HG02798 (cell line): ENCODE measurements at regions not wholly inside any gene's neighbourhood (a gene's known extent, or its start where the extent isn't known, plus 50 kb on each side); places are given as distances from the start of the nearest gene placed in this dataset.

Source experiments
- ATAC-seq: cut with Tn5 transposase; IDR thresholded peaks from one replicate; pipeline ENCODE4 v1.9.1; 2021; ENCODE audit warnings: mild to moderate bottlenecking; ENCODE audit not compliant: unreplicated experiment, poor library complexity

GRCh38 chr1:14031461-14031860, 331.5 kb downstream of the PRDM2 start:
- ATAC-seq, result no peak

GRCh38 chr1:14034506-14034905, 334.5 kb downstream of the PRDM2 start:
- ATAC-seq, result no peak

DNA sequence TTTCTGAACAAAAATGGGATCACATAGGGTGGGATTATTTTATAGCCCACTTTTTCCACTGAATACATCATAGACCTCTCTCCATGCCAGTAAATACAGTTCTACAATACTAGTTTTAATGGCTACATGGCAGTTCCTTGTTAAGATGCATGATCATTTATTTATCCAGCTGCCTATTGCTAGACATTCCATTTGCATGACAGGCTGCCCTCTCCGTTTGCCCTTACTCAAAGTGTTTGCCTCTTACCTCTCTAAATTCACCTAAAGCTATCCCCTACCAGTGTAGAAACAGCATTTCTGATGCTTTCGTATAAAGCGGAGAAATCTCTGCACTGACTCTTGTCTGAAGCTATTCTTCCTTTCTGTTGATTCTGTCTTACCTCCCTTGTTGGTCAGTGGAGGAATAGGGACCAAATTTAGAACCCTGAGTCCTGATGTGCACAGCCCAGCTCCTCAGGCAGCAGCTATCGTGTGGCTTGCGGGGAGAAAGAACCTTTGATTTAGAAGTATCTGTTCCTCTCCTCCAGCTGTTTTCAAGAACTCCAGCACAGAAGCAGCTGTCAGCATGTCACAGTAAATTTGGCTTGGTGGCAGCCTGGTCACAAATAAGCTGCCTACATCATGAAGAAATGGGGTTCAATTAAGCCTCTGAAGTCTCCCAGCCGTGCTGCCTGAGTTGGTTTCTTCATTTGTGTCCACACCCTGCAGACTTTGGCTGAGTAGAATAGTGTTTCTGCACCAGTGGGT, 337.3 kb downstream of the PRDM2 start:
- no peak for ATAC-seq

GRCh38 chr1:14039582-14040430, 339.8 kb downstream of the PRDM2 start:
- no peak for ATAC-seq

- ATAC-seq, result no peak
Observed at GRCh38 chr1:14049965-14050364, 350.0 kb downstream of the PRDM2 start.

GRCh38 chr1:14055442-14056223, 355.6 kb downstream of the PRDM2 start:
- ATAC-seq, result no peak

- ATAC-seq, result no peak
Observed at GRCh38 chr1:14057640-14058039, 357.7 kb downstream of the PRDM2 start.

GRCh38 chr1:14061204-14061603, 361.2 kb downstream of the PRDM2 start:
- no peak for ATAC-seq

GRCh38 chr1:14061722-14062121, 361.7 kb downstream of the PRDM2 start:
- no peak for ATAC-seq

DNA sequence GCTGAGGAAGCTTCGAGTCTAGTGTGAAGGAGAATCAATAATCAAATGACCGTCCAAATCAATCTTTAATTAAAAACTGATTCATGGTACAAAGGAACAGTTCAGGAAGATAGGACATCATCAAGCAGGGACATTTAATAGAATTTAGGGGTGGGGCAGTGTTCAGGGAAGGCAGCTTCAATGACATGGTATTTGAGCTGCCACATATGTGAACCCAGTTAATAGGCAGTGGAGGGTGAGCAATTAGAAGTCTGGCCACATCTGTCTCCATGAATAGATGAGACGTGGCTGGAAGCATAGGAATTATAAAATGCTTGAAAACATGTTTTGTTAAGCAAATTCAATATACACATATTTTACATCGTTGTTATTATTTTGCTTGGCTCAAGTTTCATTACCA, 362.7 kb downstream of the PRDM2 start:
- no peak for ATAC-seq

DNA sequence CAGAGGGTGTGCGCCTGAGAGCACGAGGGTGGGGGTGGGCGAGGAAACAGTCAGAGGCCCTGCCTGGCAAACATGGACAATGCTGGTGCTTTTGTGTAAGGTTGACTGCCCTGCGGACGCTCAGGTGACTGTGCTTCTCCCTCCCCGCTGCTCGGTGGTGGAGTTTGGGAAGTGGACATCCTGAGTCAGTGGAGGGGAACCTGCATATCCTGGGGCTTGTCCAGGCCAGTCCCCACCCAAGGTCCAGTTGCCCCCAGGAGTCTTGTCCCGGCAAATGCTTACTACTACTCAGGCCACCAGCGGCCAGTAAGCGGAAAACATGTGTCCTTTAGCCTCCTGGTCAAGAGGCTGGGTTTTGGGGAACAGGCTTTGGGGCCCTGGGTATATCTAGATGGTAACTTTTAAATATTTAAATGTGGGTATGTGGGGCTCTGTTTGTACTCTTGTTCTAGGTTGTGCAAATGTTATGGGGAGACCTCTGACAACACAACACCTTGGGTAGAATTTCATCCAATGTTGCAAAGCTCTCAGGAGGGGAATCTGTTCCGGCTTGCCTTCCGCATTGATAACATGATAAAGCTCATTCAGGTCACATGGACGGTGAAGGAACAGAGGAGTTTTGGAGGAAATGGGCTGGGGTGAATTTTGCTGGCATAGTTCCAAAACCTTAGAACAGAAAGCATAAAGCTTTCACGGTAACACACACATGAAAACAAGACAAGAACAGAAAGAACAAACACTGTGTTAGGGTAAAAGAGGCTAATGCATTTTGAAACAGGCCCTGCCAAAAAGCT, 364.9 kb downstream of the PRDM2 start:
- no peak for ATAC-seq

DNA sequence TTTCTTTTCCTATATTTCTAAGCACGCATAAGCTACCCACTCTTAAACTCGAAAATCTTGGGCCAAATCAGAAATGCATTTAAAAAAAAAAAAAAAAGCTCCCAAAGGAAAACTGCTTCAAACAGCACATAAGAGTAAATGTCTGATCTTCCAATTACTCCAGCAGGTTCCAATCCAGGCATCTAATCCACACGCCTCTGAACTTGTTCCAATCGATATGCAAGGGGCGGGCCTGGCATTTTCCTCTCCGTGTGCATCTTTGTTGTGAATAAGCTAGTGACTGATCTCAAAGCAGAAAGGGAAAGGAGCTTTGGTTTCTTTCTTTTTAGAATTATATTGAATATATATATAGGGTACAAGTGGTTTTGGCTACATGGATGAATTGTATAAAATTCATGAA, 365.5 kb downstream of the PRDM2 start:
- no peak for ATAC-seq

- ATAC-seq, result no peak
Observed at GRCh38 chr1:14067036-14067435, 367.0 kb downstream of the PRDM2 start.

DNA sequence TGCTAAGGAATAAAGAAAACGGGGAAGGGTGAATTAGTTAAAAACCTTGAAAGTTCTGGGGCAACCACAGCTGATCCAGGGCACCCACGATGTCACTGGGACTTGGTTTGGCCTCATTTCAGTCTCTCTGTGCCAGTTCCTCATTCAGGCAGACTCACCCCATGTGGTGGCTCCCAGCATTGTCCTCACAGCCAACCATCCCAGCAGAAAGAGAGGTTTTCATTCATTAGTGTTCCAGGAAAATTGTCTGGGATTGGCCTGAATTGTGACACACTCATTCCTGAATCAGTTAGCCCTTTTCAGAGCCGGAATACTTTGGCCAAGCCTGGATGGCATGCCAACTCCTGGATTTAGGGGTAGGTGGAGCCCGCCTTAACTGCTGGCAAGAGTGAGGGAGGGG, 367.7 kb downstream of the PRDM2 start:
- no peak for ATAC-seq

- no peak for ATAC-seq
Observed at GRCh38 chr1:14071581-14071980, 371.6 kb downstream of the PRDM2 start.

GRCh38 chr1:14080653-14081052, 380.7 kb downstream of the PRDM2 start:
- ATAC-seq, result no peak

DNA sequence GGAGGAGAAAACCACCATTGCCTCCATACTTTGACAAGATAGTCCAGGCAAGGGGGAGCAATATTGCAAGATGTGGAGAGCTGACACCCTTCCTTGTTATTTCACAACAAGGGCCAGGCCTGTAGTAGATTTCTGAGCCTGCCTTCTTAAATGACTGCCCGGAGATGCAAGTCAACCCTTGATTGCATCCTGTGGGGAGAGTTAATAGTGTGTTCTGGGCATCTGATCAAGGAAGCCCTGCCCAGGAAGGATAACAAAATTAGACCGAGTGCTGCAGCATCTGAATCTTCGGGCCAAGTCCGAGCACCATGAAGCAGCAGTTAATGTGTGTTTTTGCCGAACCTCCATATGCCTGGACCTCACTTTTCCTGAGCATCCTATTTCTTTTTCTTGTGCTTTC, 382.3 kb downstream of the PRDM2 start:
- ATAC-seq, result no peak

DNA sequence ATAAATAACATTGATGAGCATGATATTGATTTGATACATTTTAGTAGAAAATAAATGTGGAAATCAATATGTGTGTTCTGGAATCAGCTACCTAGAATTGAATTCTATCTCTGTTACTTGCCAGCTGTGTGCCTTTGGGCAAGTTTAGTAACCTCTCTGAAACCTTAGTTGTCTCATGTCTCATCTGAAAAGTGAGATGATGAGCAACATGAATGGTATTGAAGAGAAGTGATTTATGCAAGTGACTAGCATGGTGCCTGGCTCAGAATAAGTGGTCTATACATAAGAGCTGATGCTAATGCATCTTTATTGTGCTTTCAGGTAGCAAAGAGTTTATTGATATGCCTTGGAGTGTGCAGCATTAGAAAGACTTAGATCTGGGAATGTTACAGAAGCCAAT, 383.3 kb downstream of the PRDM2 start:
- no peak for ATAC-seq

DNA sequence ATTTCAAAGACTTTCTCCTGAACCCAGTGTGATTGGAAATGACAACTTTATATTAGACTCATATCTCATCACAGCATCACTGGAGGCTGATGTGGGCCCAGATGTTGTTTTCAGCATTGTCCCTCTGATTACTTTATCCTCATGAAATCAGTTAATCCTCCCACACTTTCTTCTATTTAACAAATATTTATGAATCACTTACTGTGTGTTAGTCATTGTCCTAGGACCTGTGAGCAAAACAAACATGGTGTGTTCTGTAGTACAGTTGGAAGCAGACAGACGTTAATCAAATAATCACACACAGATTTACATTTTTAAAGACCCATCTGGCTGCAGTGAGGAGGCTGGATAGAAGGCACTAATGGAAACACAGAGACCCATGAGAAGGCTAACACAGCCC, 383.7 kb downstream of the PRDM2 start:
- ATAC-seq, result no peak

GRCh38 chr1:14090062-14090461, 390.1 kb downstream of the PRDM2 start:
- ATAC-seq, result no peak
